Nephron progenitor cell (in vitro differentiated cells): ENCODE measurements at regions not wholly inside any gene's neighbourhood (a gene's known extent, or its start where the extent isn't known, plus 50 kb on each side); places are given as distances from the start of the nearest gene placed in this dataset.

Experiments used
- DNase-seq: peaks from one replicate; pipeline ENCODE4 v3.0.0; 2021
- H3K27ac Mint-ChIP-seq: 2 replicates; pipeline ENCODE4 v1.8.0; 2021; ENCODE audit warnings: mild to moderate bottlenecking, moderate library complexity, mixed read lengths
- H3K27me3 Mint-ChIP-seq: 2 replicates; pipeline ENCODE4 v1.8.0; 2021; ENCODE audit warnings: mild to moderate bottlenecking, low read depth, mixed read lengths; ENCODE audit not compliant: poor library complexity
- H3K36me3 Mint-ChIP-seq: 2 replicates; pipeline ENCODE4 v1.8.0; 2021; ENCODE audit warnings: low read depth, mixed read lengths
- H3K4me1 Mint-ChIP-seq: 2 replicates; pipeline ENCODE4 v1.8.0; 2021; ENCODE audit warnings: mixed read lengths
- H3K4me3 Mint-ChIP-seq: 2 replicates; pipeline ENCODE4 v1.8.0; 2021; ENCODE audit warnings: mild to moderate bottlenecking, moderate library complexity, mixed read lengths
- H3K9me3 Mint-ChIP-seq: 2 replicates; pipeline ENCODE4 v1.8.0; 2021; ENCODE audit warnings: mild to moderate bottlenecking, moderate library complexity, mixed read lengths
- TF ChIP-seq, protein P1 (sequence below): fragments of 200-600 bp; sonication (generic); IDR thresholded peaks from 2 replicates; pipeline ENCODE4 v1.5.0; 2021; ENCODE audit warnings: antibody characterized with exemption

DNA sequence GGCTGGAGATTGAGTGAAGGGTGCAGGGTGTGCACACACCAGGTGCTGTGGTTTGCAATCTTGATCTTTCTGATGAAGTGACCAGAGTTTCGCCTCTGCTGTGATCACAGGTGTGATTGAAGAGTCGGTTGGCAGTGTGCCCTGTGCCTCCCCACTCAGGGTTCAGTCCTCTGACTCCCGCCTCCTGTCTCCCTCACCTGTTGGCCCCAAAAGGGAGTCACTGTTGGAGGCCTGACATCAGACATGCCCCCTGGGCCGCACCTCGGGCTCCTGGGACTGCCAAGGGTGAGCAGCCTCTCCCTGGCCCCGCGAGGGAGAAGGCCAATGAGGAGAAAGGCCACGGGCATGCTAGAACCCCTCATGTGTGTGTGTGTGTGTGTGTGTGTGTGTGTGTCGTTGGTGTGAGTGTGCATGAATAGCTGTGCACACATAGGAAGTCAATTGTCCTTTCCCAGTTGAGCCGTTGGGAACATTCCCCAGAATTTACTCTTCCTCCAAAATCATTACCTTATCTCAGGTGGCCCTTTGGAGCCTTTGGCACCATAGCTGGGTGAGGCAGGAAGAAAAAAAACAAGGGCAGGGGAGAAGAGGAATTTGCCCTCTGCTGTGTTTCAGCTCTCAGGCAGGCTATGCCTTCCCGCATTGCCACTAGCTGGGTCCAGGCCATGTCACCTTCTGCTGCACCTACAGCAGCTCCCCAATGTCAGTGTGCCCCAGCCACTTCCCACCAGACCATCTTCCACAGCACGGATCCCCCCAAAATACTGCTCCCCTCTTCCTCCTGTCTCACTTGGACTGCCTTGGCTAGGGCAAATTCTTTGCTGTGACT, 78.1 kb upstream of the LAPTM4A start:
- Mint-ChIP-seq H3K4me3 (no peak overlapping the region), H3K27ac (no peak overlapping the region), H3K27me3 (peaks cover 29% of the 10 kb centered on the region), H3K9me3 (no peaks in the 10 kb centered on the region), H3K36me3 (no peaks in the 10 kb centered on the region), H3K4me1 (peaks cover 31% of the 10 kb centered on the region)
- no peak for DNase-seq
- TF ChIP-seq, protein P1, sequence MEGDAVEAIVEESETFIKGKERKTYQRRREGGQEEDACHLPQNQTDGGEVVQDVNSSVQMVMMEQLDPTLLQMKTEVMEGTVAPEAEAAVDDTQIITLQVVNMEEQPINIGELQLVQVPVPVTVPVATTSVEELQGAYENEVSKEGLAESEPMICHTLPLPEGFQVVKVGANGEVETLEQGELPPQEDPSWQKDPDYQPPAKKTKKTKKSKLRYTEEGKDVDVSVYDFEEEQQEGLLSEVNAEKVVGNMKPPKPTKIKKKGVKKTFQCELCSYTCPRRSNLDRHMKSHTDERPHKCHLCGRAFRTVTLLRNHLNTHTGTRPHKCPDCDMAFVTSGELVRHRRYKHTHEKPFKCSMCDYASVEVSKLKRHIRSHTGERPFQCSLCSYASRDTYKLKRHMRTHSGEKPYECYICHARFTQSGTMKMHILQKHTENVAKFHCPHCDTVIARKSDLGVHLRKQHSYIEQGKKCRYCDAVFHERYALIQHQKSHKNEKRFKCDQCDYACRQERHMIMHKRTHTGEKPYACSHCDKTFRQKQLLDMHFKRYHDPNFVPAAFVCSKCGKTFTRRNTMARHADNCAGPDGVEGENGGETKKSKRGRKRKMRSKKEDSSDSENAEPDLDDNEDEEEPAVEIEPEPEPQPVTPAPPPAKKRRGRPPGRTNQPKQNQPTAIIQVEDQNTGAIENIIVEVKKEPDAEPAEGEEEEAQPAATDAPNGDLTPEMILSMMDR: no peak

DNA sequence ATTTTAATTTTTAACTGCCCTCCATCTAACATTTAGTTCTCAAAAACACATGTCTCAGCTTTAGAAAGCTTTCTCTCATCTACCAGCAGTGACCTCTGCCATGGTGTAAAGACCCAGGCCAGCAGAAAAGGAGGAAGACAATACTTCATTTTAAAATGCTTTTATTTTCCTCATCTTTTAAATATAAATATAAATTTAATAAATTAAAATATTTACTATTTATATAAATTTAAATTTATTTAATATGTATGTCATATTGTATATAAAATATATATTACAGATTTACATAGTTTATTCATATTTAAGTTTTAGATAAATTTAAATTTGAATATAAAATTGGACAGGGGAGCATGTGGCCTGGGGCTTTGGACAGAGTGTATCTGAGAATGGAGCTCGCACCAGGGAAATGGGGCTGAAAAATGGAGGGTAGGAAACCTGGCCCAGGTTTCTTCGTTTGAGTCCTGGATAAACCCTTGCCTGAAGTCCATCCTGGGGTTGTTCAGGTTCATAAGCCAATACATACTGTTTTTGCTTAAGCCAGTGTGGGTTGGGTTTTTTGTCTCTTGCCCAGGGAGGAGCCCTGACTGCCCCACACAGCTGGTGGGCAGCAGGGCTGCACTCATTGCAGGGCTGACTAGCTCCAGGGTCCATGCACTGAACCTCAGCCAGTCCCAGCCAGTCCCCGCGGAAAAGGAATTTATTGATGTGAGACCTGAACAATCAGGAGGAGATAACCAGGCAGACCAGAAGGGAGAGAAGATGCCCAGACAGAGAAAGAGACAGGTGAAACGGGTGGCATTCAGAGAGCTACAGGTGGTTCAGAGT, 77.3 kb upstream of the LAPTM4A start:
- no peak overlapping the region for H3K27ac Mint-ChIP-seq
- H3K4me1 Mint-ChIP-seq: peaks cover 31% of the 10 kb centered on the region
- TF ChIP-seq, protein P1: no peak
- H3K9me3 Mint-ChIP-seq: no peaks in the 10 kb centered on the region
- DNase-seq: no peak
- no peaks in the 10 kb centered on the region for H3K36me3 Mint-ChIP-seq
- H3K4me3 Mint-ChIP-seq: no peak overlapping the region
- H3K27me3 Mint-ChIP-seq: peaks cover 26% of the 10 kb centered on the region

DNA sequence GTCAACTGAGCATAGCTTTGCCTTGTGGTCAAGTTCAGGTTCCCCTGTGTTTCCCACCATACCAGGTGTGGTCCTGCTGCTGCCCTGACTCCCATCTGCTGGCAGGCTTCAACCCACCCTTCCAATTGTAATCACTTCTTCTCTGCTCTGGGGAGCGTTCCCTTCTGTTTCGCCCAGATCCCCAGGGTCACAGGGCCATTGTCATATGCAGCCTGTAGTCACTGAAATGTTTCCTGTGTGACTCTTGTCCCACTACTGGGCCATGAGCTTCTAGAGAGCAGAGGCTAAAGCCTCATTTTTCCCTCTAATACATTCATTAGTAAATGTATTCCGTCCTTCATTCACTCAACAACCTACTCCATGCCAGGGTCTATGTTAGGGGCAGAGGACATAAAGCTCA, 75.0 kb upstream of the LAPTM4A start:
- no peak overlapping the region for H3K4me3 Mint-ChIP-seq
- peaks cover 26% of the 10 kb centered on the region for H3K4me1 Mint-ChIP-seq

DNA sequence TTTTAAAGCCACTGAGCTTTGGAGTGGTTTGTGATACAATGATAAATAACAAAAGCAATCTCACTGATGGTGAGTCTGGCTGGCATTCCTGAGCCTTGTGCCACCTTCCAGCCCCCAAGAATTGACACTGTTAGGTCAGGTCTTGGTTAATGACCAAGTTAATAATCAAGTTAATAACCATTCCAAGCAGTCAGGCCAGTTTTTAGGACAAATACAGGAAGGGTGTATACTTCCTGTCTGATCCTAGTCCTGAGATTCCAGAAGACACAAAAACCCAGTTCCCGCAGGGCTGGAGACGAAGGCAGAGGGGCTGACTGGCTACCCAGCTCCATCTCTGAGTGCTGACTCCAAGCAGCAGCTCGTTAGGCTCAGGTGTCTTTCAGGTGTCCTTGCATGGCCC, 74.6 kb upstream of the LAPTM4A start:
- no peaks in the 10 kb centered on the region for H3K36me3 Mint-ChIP-seq
- no peaks in the 10 kb centered on the region for H3K9me3 Mint-ChIP-seq

More for the DNA sequence above, 75.0 kb upstream of the LAPTM4A start:
- Mint-ChIP-seq H3K27ac (no peak overlapping the region), H3K9me3 (no peaks in the 10 kb centered on the region), H3K36me3 (no peaks in the 10 kb centered on the region), H3K27me3 (peaks cover 24% of the 10 kb centered on the region)
- TF ChIP-seq, protein P1: no peak
- DNase-seq: no peak

DNA sequence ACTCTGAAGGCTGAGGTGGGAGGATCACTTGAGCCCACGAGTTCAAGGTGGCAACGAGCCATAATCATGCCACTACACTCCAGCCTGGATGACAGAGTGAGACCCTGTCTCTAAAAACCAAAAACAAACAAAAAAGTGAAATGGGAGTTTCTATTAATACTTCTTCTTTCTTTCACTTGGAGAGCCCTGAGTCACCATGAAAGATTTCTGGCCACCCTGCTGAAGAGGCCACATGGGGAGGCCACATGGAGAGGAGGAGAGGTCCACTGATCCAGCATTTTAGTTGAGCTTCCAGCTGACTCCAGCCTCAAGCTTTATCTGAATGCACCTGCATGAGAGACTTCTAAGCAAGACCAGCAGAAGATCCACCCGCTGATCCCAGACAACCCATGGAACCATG, 74.2 kb upstream of the LAPTM4A start:
- DNase-seq: no peak
- Mint-ChIP-seq H3K27ac (no peak overlapping the region), H3K36me3 (no peaks in the 10 kb centered on the region), H3K27me3 (peaks cover 26% of the 10 kb centered on the region), H3K9me3 (no peaks in the 10 kb centered on the region), H3K4me1 (peaks cover 17% of the 10 kb centered on the region), H3K4me3 (no peak overlapping the region)
- TF ChIP-seq, protein P1: no peak

More for the DNA sequence above, 74.6 kb upstream of the LAPTM4A start:
- Mint-ChIP-seq H3K27me3 (peaks cover 24% of the 10 kb centered on the region), H3K4me1 (peaks cover 22% of the 10 kb centered on the region), H3K4me3 (no peak overlapping the region), H3K27ac (no peak overlapping the region)
- no peak for DNase-seq
- TF ChIP-seq, protein P1: no peak
